Chondrocyte (in vitro differentiated cells): ENCODE measurements at regions not wholly inside any gene's neighbourhood (a gene's known extent, or its start where the extent isn't known, plus 50 kb on each side); places are given as distances from the start of the nearest gene placed in this dataset.

ENCODE experiments used
- DNase-seq: peaks from one replicate; pipeline ENCODE4 v3.0.0; 2021; ENCODE audit warnings: mixed read lengths, low spot score
- H3K27ac Mint-ChIP-seq: one replicate; pipeline ENCODE4 v1.8.0; 2021; ENCODE audit warnings: mild to moderate bottlenecking, moderate library complexity, mixed read lengths; ENCODE audit not compliant: unreplicated experiment
- H3K27me3 Mint-ChIP-seq: 2 replicates; pipeline ENCODE4 v1.8.0; 2021; ENCODE audit warnings: low read depth, mixed read lengths
- H3K36me3 Mint-ChIP-seq: 2 replicates; pipeline ENCODE4 v1.8.0; 2021; ENCODE audit warnings: low read depth, mixed read lengths
- H3K4me1 Mint-ChIP-seq: 2 replicates; pipeline ENCODE4 v1.8.0; 2021; ENCODE audit warnings: low read depth, mild to moderate bottlenecking, mixed read lengths
- H3K4me3 Mint-ChIP-seq: one replicate; pipeline ENCODE4 v1.8.0; 2021; ENCODE audit warnings: mild to moderate bottlenecking, moderate library complexity, mixed read lengths; ENCODE audit not compliant: unreplicated experiment
- H3K9me3 Mint-ChIP-seq: 2 replicates; pipeline ENCODE4 v1.8.0; 2021; ENCODE audit warnings: low read depth, mixed read lengths
- CTCF ChIP-seq: fragments of 200-600 bp; sonication (generic); IDR thresholded peaks from 2 replicates; pipeline ENCODE4 v1.5.0; 2021; ENCODE audit warnings: antibody characterized with exemption, mild to moderate bottlenecking, moderate library complexity

GRCh38 chr3:90121326-90121725, 1013.9 kb downstream of the EPHA3 start:
- Mint-ChIP-seq H3K4me1 (no peaks in the 10 kb centered on the region), H3K36me3 (no peaks in the 10 kb centered on the region), H3K27me3 (peaks cover 2% of the 10 kb centered on the region), H3K27ac (no peak overlapping the region), H3K4me3 (no peak overlapping the region), H3K9me3 (peaks cover 22% of the 10 kb centered on the region)
- DNase-seq, result no peak
- TF ChIP-seq CTCF, result no peak

DNA sequence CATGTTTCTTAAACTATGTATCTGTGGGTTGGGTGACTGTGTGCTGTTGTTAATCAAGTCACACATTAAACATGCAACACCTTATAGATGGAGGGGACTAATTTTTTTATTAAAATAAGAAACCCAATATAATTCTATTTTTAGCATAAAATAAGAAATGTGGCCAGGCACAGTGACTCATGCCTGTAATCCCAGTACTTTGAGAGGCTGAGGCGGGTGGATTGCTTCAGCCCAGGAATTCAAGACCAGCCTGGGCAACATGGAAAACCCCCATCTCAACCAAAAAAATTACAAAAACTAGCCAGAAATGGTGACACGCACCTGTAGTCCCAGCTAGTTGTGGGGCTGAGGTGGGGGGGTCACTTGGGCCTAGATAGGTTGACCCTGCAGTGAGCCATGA, 1021.0 kb downstream of the EPHA3 start:
- no peak overlapping the region for H3K27ac Mint-ChIP-seq
- DNase-seq, result no peak
- no peak overlapping the region for H3K4me3 Mint-ChIP-seq
- H3K4me1 Mint-ChIP-seq, result peaks cover 4% of the 10 kb centered on the region
- peaks cover under 1% of the 10 kb centered on the region for H3K27me3 Mint-ChIP-seq
- peaks cover 3% of the 10 kb centered on the region for H3K36me3 Mint-ChIP-seq
- no peak for TF ChIP-seq CTCF
- H3K9me3 Mint-ChIP-seq, result peaks cover 15% of the 10 kb centered on the region

DNA sequence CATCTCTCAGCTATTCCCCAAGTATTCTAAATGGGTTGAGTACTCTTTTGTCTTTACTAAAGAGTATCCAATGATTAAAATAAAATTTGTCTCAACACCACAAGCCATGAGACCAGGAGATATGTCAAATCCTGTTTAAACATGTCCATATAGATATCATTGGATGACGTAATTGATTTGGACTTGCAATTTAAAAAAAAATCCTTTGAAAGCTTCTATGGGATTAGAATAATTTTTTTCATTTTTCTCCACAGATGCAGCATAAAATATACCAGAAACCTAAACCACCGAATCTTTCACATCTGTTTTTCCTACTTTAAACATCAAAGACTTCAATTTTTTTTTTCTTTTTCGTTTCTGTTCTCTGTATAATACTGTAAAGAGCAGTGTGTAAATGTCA, 1022.3 kb downstream of the EPHA3 start:
- Mint-ChIP-seq H3K9me3 (peaks cover 15% of the 10 kb centered on the region), H3K4me1 (peaks cover 4% of the 10 kb centered on the region), H3K4me3 (no peak overlapping the region), H3K27ac (no peak overlapping the region), H3K36me3 (peaks cover 3% of the 10 kb centered on the region), H3K27me3 (peaks cover 6% of the 10 kb centered on the region)
- no peak for TF ChIP-seq CTCF
- DNase-seq, result no peak

- no peak for TF ChIP-seq CTCF
Observed at GRCh38 chr3:90132197-90132596, 1024.8 kb downstream of the EPHA3 start.

DNA sequence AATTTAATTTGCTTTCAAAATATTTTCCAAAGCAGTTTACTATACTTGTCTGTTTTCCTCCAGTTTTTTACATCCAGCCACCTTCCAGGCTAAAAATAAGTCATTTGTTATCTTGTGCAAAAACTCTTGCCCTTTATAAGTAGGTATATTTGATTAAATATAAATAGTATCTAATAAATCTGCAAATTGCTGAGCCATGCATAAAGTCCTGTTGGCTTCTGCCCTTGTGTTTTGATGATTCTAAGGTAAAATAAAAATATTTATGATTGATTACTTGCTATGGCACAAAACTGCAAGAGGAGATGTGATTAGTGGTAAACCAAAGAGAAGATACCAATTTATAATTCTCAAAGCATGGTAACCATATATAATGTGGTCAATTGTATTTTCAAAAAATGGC, 1026.7 kb downstream of the EPHA3 start:
- Mint-ChIP-seq H3K36me3 (no peaks in the 10 kb centered on the region), H3K27ac (no peak overlapping the region), H3K9me3 (no peaks in the 10 kb centered on the region), H3K4me1 (peaks cover 4% of the 10 kb centered on the region), H3K27me3 (peaks cover 19% of the 10 kb centered on the region), H3K4me3 (no peak overlapping the region)
- TF ChIP-seq CTCF, result no peak
- no peak for DNase-seq

More at GRCh38 chr3:90132197-90132596, 1024.8 kb downstream of the EPHA3 start:
- no peak overlapping the region for H3K4me3 Mint-ChIP-seq
- no peaks in the 10 kb centered on the region for H3K36me3 Mint-ChIP-seq
- H3K4me1 Mint-ChIP-seq, result peaks cover 4% of the 10 kb centered on the region
- peaks cover 2% of the 10 kb centered on the region for H3K9me3 Mint-ChIP-seq
- no peak overlapping the region for H3K27ac Mint-ChIP-seq
- H3K27me3 Mint-ChIP-seq, result peaks cover 15% of the 10 kb centered on the region
- DNase-seq, result no peak
